ENCODE measurements at regions not wholly inside any gene's neighbourhood (a gene's known extent, or its start where the extent isn't known, plus 50 kb on each side); places are given as distances from the start of the nearest gene placed in this dataset.

DNA sequence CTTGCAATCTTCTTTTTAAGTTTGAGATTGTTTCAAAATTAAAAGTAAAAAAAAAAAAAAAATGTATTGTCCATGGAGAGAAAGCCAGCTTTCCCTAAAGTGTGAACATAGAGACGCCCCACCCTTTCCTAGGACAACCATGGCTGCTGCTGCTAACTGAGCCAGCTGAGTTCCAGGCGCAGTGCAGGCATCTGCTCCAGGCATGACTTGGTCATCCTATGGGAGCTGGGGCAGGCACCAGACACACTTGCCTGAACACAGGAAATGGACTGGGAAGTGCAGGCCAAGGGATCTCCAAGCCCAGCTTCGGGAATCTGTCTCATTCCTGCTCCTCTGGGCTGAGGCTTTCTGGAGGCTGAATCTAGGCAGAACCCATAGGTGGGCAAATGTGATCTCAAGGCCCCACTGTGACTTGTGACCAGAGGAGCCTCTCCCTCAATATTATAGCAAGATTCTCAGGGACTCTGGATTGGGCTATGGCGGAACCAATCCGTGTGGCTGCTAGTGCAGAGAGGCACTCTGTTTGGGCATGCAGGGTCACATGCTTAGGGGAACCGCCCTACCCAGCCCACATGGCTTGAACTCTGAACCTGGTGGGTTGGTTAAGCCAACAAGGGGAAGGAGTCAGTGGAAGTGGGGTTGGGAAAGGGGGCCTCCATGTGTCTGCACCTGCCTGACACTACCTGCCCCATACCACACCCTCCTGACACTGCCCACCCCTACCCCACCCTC is 138.2 kb upstream of the CST7 start:
- no peak for FAIRE-seq
- DNase-seq (ENCODE audit: extremely low spot score, insufficient read length, low read depth) = no peak

- DNase-seq (ENCODE audit: extremely low spot score, insufficient read length, low read depth) (no peak), FAIRE-seq (no peak)
These were observed 136.7 kb upstream of the CST7 start for GRCh38 chr20:24812373-24812772.

DNA sequence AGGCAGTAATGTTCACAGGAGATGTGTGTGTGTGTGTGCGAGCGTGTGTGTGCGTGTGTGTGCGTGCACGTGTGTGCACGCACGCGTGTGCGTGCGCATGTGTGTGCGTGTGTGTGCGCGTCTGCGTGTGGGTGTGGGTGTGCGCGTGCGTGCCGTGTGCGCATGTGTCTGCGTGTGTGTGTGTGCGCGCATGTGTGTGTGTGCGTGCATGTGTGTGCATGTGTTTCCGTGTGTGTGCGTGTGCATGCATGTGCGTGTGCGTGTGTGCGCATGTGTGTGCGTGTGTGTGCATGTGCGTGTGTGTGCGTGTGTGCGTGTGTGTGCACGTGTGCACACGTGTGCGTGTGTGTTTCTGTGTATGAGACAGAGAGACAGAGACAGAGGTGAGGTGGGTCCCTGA is 136.0 kb upstream of the CST7 start:
- no peak for FAIRE-seq
- no peak for DNase-seq (ENCODE audit: extremely low spot score, insufficient read length, low read depth)

DNA sequence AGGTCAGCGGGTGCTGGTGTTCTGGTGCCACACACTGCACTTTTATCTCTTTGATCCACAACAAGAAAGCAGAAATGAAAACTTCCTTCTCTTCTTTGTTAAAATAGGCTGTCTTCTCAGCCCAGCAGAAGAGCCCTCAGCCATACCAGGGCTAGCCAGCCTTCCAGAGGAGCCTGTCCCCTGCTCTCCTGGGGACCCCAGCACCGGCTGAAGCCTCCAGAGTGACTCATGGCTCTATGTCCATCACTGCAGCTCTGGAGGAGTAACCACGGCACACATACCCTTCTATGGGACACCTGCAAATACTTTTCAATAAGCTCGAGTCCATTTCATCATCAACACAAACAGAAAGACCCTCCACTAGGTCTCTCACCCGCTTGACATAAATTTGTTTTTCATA is 135.6 kb upstream of the CST7 start:
- no peak for DNase-seq (ENCODE audit: extremely low spot score, insufficient read length, low read depth)

DNA sequence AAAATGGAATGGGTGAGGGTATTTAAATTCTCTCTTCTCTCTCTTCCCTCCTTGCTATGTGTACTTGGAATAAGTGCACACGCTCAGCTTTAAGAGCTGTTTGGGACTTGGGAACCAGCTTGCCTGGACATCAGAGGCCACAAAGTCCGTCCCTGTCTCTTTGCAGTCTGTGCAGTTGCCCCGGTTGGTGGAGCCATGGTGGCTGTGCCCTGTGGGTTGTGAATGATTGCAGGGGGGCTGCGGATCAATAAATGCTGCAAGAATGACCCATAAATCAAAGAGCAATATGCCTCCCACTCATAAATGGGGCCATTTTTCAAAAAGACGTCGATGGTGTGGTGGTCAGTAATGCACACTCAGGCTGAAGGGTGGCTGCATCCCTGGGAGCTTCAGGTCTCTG is 135.1 kb upstream of the CST7 start:
- FAIRE-seq (no peak), DNase-seq (ENCODE audit: extremely low spot score, insufficient read length, low read depth) (no peak)

More for the DNA sequence above, 135.6 kb upstream of the CST7 start:
- no peak for FAIRE-seq

GRCh38 chr20:24814556-24815195 is 134.4 kb upstream of the CST7 start:
- no peak for FAIRE-seq
- no peak for DNase-seq (ENCODE audit: extremely low spot score, insufficient read length, low read depth)

DNA sequence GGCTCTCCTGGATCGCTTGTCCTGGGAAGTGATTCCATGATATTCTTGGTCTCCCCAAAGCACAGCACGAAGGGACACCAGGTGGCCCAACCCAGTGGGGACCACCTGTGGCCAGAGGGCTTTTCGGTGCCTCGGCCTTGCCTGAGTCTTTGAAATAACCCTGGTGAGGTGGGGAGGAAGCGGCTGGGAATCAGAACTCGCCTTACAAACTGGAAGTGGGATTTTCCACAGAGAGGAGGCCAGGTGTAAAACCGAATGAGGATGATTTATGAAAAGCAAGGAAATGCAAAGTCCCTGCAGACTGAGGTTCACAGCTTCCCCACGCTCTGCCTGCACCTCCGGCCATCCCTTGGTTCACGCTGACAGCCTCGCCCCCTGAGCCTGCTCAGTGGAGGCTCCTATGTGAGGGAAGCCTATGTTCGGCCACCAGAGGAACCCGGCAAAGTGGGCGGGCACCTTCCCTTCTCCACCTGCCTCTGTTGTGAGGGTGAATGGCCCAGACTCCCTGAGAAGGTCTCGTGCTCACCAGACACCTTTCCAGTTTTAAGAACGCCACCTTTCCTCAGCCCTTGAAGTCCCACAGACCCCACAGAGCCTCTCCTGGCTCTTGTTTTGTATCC is 133.8 kb upstream of the CST7 start:
- FAIRE-seq = no peak

GRCh38 chr20:24815931-24816330 is 133.1 kb upstream of the CST7 start:
- FAIRE-seq (no peak), DNase-seq (ENCODE audit: extremely low spot score, insufficient read length, low read depth) (no peak)

More for the DNA sequence above, 133.8 kb upstream of the CST7 start:
- DNase-seq (ENCODE audit: extremely low spot score, insufficient read length, low read depth) = no peak

DNA sequence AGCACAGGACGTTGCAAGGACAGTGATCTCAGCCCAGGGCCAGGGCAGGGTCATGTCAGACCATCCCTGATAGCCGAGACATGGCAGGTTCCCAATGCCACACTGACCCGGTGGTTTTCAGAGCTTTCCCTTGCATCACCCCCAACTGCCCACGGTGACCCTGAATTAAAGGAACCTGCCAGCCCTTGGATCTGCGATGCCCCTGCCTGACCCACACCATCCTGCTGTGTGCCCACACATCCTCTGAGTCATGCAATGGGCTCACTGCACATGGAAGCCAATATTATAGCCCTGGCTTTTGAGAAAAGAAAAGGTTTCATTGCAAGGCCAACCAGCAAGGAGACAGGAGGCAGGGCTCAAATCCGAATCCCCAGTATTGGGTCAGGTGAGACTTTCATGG is 132.6 kb upstream of the CST7 start:
- DNase-seq (ENCODE audit: extremely low spot score, insufficient read length, low read depth) (no peak), FAIRE-seq (no peak)

DNA sequence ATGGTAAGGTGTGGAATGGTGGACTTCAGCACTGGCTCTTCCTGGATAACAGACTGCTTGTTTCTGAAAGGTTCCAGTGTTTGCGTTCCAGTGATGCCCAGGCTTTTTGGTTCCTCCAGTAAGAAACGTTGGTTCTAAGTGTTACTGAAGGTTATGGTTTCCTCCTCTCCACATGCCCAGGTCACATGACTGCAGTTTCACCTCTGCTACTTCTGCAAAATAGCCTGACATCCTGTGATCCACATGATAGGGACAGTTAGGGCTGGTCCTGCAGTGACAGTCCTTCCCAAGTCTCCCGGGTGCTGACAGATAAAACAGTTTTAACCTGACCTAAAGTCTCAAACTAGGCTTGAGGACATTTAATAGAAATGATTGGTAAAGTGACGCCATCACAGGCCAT is 132.2 kb upstream of the CST7 start:
- FAIRE-seq = no peak
- DNase-seq (ENCODE audit: extremely low spot score, insufficient read length, low read depth) = no peak

DNA sequence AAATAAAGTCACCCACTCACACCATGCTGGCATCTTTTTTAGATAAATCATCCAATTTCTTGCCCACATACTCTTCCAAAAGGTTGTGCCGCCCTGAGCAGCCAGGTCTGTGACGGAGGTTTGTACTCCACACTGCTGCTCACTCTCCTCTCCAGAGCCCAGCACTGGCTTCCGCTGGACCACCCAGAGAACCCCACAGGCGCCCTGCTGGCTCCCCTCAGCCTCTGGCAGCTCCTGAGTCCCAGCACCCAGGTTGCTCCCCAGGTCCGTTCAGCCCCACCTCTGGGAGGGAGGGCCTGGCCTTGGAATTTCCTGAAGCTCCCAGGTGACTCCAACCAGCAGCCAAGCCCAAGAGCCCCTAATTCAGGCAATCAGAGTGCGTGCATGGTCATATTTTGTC is 131.7 kb upstream of the CST7 start:
- FAIRE-seq (no peak), DNase-seq (ENCODE audit: extremely low spot score, insufficient read length, low read depth) (no peak)

GRCh38 chr20:24818056-24818455 is 131.0 kb upstream of the CST7 start:
- DNase-seq (ENCODE audit: extremely low spot score, insufficient read length, low read depth) = no peak
- FAIRE-seq = no peak

- DNase-seq (ENCODE audit: extremely low spot score, insufficient read length, low read depth) (no peak), FAIRE-seq (no peak)
These were observed 129.6 kb upstream of the CST7 start for GRCh38 chr20:24819331-24819965.

- FAIRE-seq = no peak
These were observed 128.7 kb upstream of the CST7 start for GRCh38 chr20:24820345-24820744.

DNA sequence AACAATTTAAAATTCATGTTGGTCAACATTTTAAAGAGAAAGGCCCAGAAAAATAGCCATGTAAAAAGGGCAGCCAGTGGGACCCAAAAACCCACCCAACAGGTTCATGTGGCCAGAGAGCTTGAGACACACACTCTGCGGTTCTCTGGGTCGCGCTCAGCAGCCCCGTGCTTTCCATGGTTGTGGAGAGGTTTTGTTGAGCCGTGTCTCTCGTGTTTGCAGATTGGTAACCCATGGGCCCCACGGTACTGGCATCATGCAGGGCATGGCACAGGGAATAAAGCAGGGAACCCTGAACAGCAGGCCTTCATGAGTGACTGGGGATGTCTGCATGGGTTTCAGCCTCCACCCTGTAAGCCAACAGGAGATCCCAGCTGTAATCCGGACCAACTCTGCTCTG is 127.7 kb upstream of the CST7 start:
- DNase-seq (ENCODE audit: extremely low spot score, insufficient read length, low read depth) = no peak
- no peak for FAIRE-seq

More at GRCh38 chr20:24820345-24820744, 128.7 kb upstream of the CST7 start:
- DNase-seq (ENCODE audit: extremely low spot score, insufficient read length, low read depth) = no peak

DNA sequence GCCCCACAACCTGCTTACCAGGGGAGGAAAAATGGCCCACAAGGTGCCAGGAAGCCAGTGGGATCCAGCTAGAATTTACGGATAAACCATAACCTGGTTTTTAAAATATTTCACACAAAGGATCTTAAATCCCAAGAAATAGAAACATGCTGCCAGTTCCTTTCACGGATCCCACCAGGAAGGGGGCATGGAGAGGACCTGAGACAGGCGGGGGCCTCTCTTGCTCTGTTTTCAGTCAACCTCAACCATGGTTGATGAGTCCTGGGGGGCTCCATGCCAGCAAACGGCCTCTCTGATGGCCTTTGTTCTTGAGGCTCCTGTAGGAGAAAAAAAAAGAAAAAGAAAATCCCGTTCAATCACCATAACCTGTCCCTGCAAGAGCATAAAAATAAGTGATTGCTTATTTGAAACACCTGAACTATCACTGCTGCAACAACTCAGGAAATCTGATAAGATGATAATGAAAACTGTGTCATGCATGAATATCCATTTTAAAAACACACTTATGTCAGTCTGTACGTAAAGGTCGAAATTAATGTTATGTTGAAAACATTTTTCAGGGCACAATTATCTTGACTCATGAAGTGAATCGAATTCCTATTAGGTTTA is 125.8 kb upstream of the CST7 start:
- DNase-seq (ENCODE audit: extremely low spot score, insufficient read length, low read depth) (no peak), FAIRE-seq (no peak)

DNA sequence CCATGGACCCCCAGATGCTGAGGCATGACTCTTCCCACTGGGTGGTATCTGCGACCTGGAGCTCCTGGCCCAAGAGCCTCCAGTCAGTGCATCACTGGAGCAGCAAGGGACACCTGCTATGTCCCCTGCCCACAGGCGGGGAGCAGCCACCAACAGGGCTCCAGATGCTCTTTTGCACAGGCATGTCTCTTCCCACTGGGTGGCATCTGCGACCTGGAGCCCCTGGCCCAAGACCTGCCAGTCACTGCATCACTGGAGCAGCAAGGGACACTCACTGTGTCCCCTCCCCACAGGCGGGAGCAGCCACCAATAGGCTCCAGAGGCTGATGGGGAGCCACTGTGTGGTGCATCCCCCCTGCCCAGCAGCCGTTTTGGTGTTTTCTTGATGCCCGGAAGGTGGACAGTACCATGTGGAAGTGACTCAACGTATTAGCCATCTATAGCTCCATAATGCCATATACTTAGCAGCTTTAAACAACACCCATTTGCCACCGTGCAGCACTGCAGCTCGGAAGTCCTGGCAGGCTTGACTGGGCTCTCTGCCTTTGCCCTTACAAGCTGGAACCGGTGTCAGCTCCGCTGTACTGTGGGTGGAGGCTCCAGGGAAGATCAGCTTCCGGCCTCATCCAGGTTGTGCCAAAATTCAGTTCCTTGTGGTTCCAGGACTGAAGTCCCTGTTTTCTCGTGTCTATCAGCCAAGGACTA is 124.9 kb upstream of the CST7 start:
- no peak for FAIRE-seq
- DNase-seq (ENCODE audit: extremely low spot score, insufficient read length, low read depth) = no peak

GRCh38 chr20:24825591-24825990 is 123.5 kb upstream of the CST7 start:
- DNase-seq (ENCODE audit: extremely low spot score, insufficient read length, low read depth) (no peak), FAIRE-seq (no peak)

- FAIRE-seq (no peak), DNase-seq (ENCODE audit: extremely low spot score, insufficient read length, low read depth) (no peak)
These were observed 121.3 kb upstream of the CST7 start for GRCh38 chr20:24827603-24828295.
